ENCODE measurements at regions not wholly inside any gene's neighbourhood (a gene's known extent, or its start where the extent isn't known, plus 50 kb on each side); places are given as distances from the start of the nearest gene placed in this dataset.

DNA sequence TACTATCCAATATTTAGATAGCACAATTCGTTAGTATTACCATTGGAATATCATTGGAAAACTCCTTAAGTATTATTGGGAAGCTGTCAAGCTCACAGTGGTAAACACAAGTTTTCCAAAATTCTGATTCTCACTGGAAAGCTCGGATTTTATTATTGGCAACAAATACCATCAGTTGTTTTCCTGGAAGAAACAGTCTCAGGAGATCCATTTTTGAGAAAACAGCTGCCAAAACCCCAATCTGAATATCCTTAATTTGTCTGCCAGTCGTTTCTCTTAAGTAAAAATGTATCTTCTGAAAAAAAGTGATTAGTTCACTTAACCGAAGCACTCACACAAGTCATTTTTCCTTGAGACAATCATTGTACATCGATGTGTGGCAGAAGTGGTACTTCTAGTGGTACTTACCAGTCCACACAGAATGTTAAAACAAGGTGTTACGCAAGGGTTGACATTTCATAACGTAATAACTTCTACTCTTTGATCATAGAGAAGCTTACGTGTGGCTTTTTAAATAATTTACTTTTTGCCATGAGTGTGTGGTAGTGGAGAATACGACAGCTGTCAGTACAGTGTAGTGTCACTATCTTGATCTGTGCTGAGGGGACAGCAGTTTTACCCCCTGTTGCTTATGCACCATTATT lies 74.9 kb downstream of the FAM43A start:
- POLR2A ChIA-PET: no interaction called here
- Histone ChIP-seq H3K27ac (ENCODE audit: low read length) (no peak overlapping the region), H3K9me3 (ENCODE audit: control insufficient read depth, insufficient read depth, low read depth, low read length) (no peaks in the 10 kb centered on the region), H3K36me3 (ENCODE audit: control insufficient read depth, insufficient read depth, low read length) (no peaks in the 10 kb centered on the region), H3K4me1 (ENCODE audit: control insufficient read depth, insufficient read depth, low read length) (no peaks in the 10 kb centered on the region), H3K27me3 (ENCODE audit: control insufficient read depth, insufficient read depth, low read length) (no peaks in the 10 kb centered on the region), H3K4me3 (ENCODE audit: low read depth in 2 of 2, low read length in 2 of 2) (no peak overlapping the region)
- TF ChIP-seq, protein P1, sequence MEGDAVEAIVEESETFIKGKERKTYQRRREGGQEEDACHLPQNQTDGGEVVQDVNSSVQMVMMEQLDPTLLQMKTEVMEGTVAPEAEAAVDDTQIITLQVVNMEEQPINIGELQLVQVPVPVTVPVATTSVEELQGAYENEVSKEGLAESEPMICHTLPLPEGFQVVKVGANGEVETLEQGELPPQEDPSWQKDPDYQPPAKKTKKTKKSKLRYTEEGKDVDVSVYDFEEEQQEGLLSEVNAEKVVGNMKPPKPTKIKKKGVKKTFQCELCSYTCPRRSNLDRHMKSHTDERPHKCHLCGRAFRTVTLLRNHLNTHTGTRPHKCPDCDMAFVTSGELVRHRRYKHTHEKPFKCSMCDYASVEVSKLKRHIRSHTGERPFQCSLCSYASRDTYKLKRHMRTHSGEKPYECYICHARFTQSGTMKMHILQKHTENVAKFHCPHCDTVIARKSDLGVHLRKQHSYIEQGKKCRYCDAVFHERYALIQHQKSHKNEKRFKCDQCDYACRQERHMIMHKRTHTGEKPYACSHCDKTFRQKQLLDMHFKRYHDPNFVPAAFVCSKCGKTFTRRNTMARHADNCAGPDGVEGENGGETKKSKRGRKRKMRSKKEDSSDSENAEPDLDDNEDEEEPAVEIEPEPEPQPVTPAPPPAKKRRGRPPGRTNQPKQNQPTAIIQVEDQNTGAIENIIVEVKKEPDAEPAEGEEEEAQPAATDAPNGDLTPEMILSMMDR (IDR thresholded peaks at IDR 0.05): no peak
- TF ChIP-seq TCF7L2 (IDR thresholded peaks at IDR 0.05; ENCODE audit: low read depth, low read length) (no peak), SIN3A (IDR thresholded peaks at IDR 0.05; ENCODE audit: borderline replicate concordance, insufficient read depth, low read depth, low read length) (no peak), REST (IDR thresholded peaks at IDR 0.05; ENCODE audit: insufficient read depth in 1 of 2, low read depth in 2 of 2, low read length in 1 of 2) (no peak)
- intact Hi-C loops (cut with micrococcal nuclease; ENCODE audit: unreplicated experiment) (no loop called here), in situ Hi-C loops (cut with HindIII; ENCODE audit: low pct_unique_long_range_greater_than_20kb, low sequenced_read_pairs) (no loop called here)
- DNase-seq (ENCODE audit: low read depth, low spot score) (no peak), ATAC-seq (no peak)
- CTCF ChIA-PET: no interaction called here
- BruUV-seq (replicated peaks): no TSS peak

GRCh38 chr3:194761384-194761783 lies 75.7 kb downstream of the FAM43A start:
- CTCF ChIA-PET: no interaction called here
- Histone ChIP-seq H3K27me3 (ENCODE audit: control insufficient read depth, insufficient read depth, low read length) (no peaks in the 10 kb centered on the region), H3K4me3 (ENCODE audit: low read depth in 2 of 2, low read length in 2 of 2) (no peak overlapping the region), H3K27ac (ENCODE audit: low read length) (no peak overlapping the region), H3K9me3 (ENCODE audit: control insufficient read depth, insufficient read depth, low read depth, low read length) (no peaks in the 10 kb centered on the region), H3K4me1 (ENCODE audit: control insufficient read depth, insufficient read depth, low read length) (no peaks in the 10 kb centered on the region), H3K36me3 (ENCODE audit: control insufficient read depth, insufficient read depth, low read length) (no peaks in the 10 kb centered on the region)
- in situ Hi-C loops (cut with HindIII; ENCODE audit: low pct_unique_long_range_greater_than_20kb, low sequenced_read_pairs) (no loop called here), intact Hi-C loops (cut with micrococcal nuclease; ENCODE audit: unreplicated experiment) (no loop called here)
- POLR2A ChIA-PET: no interaction called here
- DNase-seq (ENCODE audit: low read depth, low spot score) (no peak), ATAC-seq (no peak)
- no TSS peak for BruUV-seq (replicated peaks)
- no peak for TF ChIP-seq REST (IDR thresholded peaks at IDR 0.05; ENCODE audit: insufficient read depth in 1 of 2, low read depth in 2 of 2, low read length in 1 of 2)
- TF ChIP-seq, protein P1 (IDR thresholded peaks at IDR 0.05): no peak
- TF ChIP-seq SIN3A (IDR thresholded peaks at IDR 0.05; ENCODE audit: borderline replicate concordance, insufficient read depth, low read depth, low read length): no peak
- no peak for TF ChIP-seq TCF7L2 (IDR thresholded peaks at IDR 0.05; ENCODE audit: low read depth, low read length)
- TF ChIP-seq POLR2AphosphoS5 (IDR thresholded peaks at IDR 0.05; ENCODE audit: low read depth, low read length): no peak

Measured in Panc1 (cell line).